HL-60 (cell line): ENCODE measurements at regions not wholly inside any gene's neighbourhood (a gene's known extent, or its start where the extent isn't known, plus 50 kb on each side); places are given as distances from the start of the nearest gene placed in this dataset.

ENCODE experiments used
- DNase-seq, 2 experiments: peaks; one replicate each; pipeline ENCODE4 v3.0.0-alpha.2; 2010 to 2020; ENCODE audit warnings: low read depth in 1 of 2, low spot score in 1 of 2
- H3K27ac ChIP-seq: fragments of 250-450 bp; sonication (Bioruptor Pico); replicated peaks from 2 replicates; pipeline ENCODE4 v1.5.1; 2020; ENCODE audit warnings: mild to moderate bottlenecking, moderate library complexity
- H3K27me3 ChIP-seq: fragments of 250-450 bp; sonication (Bioruptor Pico); 2 replicates; pipeline ENCODE4 v1.5.1; 2021; ENCODE audit warnings: mild to moderate bottlenecking, moderate library complexity; ENCODE audit not compliant: insufficient read depth, poor library complexity, severe bottlenecking
- H3K4me3 ChIP-seq: replicated peaks from 2 replicates; pipeline ENCODE4 v1.5.1; 2011; ENCODE audit warnings: mild to moderate bottlenecking, control low read depth, low read length; ENCODE audit not compliant: insufficient read depth
- GABPA ChIP-seq: IDR thresholded peaks from 2 replicates; pipeline ENCODE4 v1.6.1; 2012; ENCODE audit warnings: low read depth
- POLR2AphosphoS5 ChIP-seq: IDR thresholded peaks from 2 replicates; pipeline ENCODE4 v1.6.1; 2012; ENCODE audit warnings: low read depth
- REST ChIP-seq: IDR thresholded peaks from 2 replicates; pipeline ENCODE4 v1.6.1; 2012; ENCODE audit warnings: low read depth; ENCODE audit not compliant: insufficient replicate concordance
- SPI1 ChIP-seq: IDR thresholded peaks from 2 replicates; pipeline ENCODE4 v1.6.1; 2012; ENCODE audit warnings: low read depth, mild to moderate bottlenecking, borderline replicate concordance
- TF ChIP-seq, protein P1 (sequence below): IDR thresholded peaks from one replicate; pipeline ENCODE4 v1.5.1; 2011; ENCODE audit warnings: low read length, control low read depth, inconsistent platforms; ENCODE audit not compliant: insufficient read depth

DNA sequence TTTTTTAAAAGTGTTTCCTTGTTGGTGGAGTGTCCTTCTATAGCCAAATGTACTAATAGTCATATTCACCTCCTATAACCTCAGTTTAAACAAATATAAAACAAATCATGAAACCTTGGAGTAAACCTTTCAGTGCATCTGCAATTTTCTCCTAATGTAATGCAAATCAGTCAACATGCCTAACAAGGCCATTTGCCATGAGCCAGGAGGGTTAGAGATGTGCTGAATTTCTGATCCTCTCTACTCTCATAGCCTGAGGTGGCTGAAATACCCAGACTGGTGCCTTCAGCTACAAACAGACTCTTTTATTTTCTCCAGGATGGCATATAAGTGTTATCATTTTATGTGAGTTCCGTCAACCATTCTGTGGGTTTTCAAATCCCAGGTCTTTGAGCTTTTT is 908.1 kb downstream of the GALC start:
- no peak for TF ChIP-seq REST
- TF ChIP-seq, protein P1, sequence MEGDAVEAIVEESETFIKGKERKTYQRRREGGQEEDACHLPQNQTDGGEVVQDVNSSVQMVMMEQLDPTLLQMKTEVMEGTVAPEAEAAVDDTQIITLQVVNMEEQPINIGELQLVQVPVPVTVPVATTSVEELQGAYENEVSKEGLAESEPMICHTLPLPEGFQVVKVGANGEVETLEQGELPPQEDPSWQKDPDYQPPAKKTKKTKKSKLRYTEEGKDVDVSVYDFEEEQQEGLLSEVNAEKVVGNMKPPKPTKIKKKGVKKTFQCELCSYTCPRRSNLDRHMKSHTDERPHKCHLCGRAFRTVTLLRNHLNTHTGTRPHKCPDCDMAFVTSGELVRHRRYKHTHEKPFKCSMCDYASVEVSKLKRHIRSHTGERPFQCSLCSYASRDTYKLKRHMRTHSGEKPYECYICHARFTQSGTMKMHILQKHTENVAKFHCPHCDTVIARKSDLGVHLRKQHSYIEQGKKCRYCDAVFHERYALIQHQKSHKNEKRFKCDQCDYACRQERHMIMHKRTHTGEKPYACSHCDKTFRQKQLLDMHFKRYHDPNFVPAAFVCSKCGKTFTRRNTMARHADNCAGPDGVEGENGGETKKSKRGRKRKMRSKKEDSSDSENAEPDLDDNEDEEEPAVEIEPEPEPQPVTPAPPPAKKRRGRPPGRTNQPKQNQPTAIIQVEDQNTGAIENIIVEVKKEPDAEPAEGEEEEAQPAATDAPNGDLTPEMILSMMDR, result no peak
- TF ChIP-seq SPI1, result no peak
- no peak for TF ChIP-seq GABPA
- Histone ChIP-seq H3K27me3 (no peaks in the 10 kb centered on the region), H3K27ac (no peak overlapping the region), H3K4me3 (no peak overlapping the region)
- no peak for DNase-seq

DNA sequence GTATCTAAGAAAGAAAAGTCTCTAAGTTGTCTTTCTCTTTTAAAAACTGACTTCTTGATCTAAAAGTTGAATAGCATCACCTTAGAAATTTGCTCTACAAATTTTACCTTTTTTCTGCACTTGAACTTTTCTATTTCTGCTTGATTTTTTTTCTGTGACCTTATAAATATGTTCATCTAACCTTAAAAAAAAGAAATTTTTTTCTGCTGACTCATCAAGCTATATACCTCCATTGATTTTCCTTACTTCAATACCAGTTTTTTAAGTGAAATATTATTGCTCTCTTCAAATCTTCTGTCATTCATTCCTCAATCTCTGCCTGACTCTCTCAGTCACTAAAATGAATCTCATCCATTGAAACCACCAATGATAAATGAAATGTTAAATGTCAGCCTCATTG is 910.1 kb downstream of the GALC start:
- no peak overlapping the region for H3K27ac ChIP-seq
- DNase-seq, result no peak
- H3K4me3 ChIP-seq, result no peak overlapping the region
- H3K27me3 ChIP-seq, result no peaks in the 10 kb centered on the region
- no peak for TF ChIP-seq REST
- TF ChIP-seq, protein P1, result no peak
- TF ChIP-seq GABPA, result no peak
- no peak for TF ChIP-seq POLR2AphosphoS5
- TF ChIP-seq SPI1, result no peak

DNA sequence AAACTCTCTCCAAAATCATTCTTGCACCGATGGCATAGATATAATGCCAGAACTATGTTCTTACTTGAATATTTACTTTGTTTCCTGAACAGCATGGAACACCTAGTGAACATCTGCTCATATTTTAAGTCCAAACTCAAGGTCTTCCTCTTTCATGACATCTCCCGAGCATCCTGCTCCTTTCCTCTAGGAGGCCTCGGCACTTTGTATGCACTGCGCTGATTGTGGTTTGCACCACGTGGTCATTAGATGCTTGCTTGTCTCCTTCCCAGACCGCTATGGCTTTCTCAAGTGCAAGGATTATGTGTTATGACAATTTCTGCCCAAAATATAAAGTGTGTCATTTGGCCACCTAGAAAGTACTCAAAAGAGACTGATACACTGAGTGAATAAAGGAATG is 912.0 kb downstream of the GALC start:
- Histone ChIP-seq H3K27me3 (no peaks in the 10 kb centered on the region), H3K4me3 (no peak overlapping the region), H3K27ac (no peak overlapping the region)
- no peak for TF ChIP-seq SPI1
- TF ChIP-seq, protein P1, result no peak
- no peak for TF ChIP-seq POLR2AphosphoS5
- TF ChIP-seq GABPA, result no peak
- TF ChIP-seq REST, result no peak
- no peak for DNase-seq
